Hippocampal formation (tissue), 2 donors: ENCODE measurements at regions not wholly inside any gene's neighbourhood (a gene's known extent, or its start where the extent isn't known, plus 50 kb on each side); places are given as distances from the start of the nearest gene placed in this dataset.

Source experiments
- DNase-seq, 2 donors: peaks; one replicate each; lab custom pipeline; 2025; lab: John Stamatoyannopoulos, UW

DNA sequence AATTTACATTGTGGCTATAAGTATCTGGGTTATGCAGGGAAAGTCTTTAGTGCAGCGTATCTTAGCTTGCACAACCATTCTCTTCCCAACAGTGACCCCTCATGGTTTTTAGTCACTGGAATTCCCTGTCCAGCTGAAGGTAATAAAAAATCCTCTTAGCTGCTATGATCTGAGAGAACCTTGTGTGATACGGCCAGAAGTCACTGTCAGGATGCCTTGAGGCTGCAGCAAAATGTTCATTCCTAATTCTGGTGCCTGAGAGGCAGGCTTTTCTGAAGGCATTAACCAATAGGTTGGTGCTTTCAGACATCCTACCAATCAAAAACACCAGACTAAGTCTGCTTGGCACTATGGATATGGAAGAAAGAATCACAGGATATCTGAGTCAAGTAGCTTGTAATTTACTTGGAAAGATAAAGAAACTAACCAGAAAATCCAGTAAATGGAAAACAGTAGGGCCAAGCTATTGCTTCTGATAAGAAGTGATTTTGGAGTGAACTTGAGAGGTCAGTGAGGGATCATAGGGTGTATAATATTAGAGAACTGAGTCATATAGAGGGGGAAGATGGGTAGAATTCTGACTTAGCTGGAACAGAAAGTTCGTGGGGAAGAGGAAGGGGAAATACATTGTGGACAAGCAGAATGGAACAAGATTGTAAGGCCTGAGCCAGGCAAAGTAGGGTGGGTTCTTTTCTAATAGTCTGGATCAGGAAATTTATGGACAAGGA, 89.0 kb upstream of the SLC14A2 start:
- DNase-seq, result no peak

DNA sequence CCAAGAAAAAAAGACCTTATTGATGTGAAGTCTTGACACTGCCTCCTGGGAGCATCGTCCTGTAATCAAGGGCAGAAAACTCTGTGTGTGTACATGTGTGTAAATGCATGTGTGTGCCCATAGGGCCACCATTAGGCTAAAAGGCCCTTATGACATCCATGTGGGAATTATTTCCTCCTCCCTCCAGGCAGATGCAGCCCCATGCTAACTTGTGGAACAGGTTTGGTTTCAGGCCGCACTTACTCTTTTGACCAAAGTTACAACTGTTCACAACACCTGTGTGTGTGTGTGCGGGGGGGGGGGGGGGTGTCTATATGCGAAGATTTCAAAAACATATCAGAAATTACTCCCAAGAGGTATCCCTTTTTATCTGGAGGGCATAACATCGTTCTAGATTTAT, 87.4 kb upstream of the SLC14A2 start:
- no peak for DNase-seq

DNA sequence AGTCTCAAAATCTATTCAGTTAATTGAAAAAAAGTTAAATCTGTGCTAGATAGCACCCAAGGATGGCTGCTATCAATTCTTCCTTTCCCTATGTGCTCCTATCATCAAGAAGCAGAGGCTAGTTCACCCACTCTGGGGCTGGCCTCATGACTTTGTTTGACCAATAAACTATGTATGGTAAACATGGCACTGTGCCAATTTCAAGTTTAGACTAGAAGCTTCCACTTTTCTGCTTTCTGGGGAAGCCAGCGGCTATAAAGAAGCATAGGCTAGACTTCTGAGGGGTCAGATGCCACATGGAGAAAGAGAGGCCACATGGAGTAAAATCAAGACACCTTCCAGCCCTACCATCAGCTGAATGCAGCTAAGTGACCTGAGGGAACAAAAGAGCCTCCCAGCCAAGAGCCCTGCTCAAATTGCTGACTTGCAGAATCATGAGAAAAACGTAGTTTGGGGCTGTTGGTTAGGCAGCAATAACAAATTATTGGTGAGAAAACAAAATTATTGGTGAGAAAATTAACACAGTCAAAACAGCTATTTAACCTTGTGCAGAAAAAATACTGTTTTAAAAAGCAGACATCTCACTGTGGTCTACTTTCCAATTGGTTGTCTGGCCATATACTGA, 86.5 kb upstream of the SLC14A2 start:
- DNase-seq, result no peak

DNA sequence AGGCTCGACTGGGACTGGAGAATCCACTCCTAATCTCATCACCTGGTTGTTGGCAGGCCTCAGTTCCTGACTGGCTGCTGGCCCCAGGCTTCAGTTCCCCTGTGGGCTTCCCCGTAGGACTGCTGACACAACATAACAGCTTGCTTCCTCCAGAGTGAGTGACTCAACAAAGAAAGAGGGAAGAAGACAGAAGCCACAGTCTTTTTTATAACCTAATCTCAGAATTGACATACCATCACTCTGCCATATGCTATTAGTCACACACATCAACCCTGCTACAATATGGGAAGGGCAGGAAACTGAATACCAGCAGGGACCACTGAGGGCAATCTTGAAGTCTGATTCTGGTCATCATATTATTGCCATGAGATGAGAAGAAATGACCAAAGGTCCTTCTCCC, 76.8 kb upstream of the SLC14A2 start:
- no peak for DNase-seq

DNA sequence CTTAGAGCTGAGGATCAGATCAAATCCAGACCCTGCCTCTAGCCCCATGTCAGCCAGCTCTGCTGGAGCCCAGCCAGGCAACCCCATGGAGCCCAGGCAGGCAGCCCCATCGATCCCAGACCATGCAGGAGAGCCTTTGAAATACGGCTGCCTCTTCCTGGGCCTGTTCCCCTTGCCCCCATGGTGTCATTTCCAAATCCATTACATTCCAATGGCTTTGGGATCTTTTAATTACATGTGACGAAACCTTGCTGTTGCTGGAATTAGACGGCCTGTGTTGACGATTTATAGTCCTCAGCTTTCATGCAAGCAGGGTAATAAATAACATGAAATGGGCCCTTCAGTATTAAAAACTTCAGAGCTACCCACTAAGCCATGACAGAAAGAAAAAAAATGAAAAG, 75.8 kb upstream of the SLC14A2 start:
- no peak for DNase-seq

DNA sequence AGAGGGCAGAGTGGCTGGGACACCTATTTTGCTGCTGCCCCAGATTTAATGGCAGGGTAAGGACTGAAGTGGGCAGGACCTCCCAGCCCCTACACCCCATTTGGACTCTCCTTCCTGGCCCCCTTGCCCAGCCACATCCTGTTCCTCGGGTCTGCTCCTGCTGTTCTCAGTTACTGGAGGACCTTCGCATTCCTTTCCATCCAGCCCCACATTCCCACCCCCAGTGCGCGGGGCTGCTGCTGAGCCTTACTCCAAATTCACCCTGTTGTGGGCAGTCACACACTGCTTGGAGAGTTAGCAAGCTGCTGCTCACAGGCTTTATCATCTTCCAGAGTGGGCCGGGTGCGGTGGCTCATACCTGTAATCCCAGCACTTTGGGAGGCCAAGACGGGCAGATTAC, 75.2 kb upstream of the SLC14A2 start:
- no peak for DNase-seq

DNA sequence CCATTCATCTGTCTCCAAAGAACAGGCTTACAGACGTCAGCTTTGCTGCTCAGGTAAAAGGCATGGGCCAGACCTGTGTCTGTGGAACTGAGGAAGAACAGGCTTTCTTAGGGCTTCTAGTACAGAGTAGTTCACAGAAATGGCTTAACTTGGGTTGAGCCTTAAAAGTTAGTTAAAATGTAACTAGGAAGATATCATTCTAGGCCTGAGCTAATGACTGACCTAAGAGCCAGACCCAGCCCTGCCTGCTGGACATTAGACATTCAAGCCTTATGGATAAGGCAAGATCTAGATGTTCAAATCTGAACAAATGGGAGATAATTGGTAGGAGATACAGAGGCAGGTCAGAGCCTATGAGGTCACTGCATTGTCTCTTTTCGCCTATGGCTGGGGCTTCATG, 73.9 kb upstream of the SLC14A2 start:
- DNase-seq, result no peak

DNA sequence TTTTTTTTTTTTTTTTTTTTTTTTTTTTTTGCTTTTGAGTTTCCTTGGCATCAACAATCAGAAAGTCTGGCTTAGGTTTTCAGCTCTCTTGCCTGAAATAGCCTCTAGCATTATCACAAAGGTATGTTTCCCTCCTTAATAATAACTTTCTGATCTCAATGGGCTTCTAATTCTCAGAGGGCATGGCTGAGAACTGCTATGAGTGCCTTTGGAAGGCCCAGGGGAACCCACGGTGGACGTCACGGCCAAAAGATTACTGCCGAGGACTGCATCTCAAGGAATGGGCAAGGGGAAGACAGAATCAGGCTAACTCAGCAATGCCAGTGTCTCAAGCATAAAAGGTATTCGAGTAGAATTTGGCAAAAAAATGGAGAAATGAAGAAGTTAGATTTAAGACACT, 73.2 kb upstream of the SLC14A2 start:
- DNase-seq, result no peak

DNA sequence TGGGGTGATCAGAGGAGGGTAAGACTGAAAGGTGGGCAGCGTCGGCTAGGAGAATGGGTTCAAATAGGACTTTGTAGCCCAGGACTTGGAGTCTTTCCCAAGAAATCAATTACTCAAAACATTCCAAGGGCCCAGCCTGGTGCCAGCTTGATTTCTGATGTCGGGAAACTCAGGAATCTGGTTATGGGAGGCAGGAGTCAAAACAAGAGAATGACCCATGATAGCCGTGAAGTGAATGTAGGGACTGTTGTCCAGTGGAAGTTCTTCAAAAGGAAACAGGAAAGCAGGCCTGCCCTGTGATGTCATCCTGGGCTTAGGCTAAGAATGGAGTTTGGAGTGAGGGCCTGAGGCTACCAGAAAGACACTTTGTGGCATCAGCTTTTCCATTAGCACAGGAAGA, 67.4 kb upstream of the SLC14A2 start:
- no peak for DNase-seq

DNA sequence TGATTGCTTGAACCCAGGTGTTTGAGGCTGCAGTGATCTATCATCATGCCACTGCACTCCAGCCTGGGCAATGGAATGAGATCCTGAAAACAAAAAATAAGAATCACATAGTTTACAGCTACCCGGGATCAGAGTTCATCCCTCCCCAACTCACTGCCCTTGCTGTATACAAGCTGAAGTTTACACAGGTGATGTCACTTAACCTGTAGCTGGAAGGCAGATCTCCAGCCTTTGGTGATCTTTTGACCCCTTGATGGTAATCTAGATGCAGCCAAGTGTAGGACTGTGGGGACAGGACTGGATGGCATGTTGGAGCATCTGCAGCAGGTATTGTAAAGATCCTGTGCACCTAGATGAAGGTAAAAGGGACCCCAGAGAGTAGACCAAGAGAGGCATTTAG, 66.7 kb upstream of the SLC14A2 start:
- DNase-seq, result no peak

DNA sequence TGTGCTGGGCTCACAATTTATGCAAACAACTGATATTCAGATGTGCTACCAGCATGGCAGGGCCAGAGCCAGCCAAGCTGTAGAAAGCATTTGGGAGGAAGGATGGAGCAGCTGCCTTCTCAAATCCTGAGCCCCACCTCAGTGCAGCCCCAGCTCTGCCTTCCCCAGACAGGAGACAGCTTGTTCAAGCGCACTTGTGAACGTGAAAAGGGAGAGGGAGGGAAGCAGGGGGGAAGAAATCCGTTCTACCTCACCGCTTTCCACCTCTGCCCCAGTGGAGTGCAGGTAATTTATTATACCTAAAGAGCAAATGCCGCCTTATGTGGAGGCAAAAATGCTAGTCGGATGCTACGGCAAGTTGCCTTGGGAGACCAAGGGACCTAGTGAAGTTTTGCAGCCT, 66.0 kb upstream of the SLC14A2 start:
- DNase-seq, result no peak

DNA sequence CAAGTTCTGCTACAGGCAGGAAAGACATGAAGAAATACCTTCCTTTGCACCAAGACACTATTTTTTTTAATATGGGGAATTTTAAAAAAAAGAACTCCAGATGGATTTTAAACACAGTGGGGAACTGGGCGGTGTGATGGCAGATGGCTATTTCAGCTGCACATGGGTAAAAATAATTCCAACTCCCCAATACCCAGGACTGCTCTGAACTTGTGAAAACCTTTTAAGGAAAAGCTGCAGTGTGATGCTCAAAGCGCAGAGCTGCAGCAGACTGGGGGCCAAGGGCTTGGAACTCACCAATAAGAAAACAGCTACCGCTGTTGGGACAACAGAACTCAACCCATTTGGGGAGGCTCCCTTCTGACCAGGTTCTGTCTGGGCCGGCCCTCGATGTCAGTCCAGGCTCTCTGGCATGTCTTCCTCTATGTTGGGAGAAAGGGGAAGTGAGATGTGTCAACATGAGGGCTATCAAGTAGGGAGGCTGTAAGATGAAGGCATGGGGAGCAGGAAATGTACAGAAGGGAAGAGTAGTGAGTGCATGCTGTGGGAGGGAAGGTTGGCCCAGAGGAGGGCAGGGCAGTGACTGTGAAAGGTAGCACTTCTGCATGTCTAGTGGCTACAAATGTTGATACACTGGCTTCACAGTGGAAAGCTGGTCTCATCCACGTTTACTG, 64.0 kb upstream of the SLC14A2 start:
- DNase-seq, result no peak

DNA sequence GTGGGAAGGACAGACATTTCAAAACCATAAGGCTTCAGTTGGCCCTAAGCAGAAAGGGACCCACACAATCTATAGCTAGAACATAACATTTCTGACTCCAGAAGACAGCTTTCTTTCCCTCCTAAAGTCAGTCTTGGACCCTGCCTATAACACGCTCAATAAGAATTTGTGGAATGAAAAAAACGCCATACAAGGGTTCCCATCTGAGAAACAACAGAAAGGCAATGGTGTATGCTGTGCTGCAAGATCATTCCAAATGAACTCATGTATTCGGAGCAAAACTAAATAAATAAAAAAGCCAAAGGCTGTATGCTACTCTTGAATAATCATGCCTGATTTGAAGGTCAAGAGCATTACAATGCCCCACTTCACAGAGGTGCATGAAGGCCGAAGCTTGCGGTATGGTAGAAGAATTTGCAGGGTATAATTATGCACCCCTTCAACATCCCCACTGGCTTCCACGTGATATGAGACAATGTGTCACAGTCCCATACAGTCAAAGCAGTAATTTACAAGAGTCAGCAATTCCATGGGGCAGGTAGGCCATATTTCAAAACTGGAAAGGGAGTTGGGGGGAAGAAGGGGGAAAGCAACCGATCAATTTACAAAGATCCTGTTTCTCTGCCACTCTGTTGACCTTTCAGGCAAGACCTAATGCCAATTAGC, 61.4 kb upstream of the SLC14A2 start:
- no peak for DNase-seq

DNA sequence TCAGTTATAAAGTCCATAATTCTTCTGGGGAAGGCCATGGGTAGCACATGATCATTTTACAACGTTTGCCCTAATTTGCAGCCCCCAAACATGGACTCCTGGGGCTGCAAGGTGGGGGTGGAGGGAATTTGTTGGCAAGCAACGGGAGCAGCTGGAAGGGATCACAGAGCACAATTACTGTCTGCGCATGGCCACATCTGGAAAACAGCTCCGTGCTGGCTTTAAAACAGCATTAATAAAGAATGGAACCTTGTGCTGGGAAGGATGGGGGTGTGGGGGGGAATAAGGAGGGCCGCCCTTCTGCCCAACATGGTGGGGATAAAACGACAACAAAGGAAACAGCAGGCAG, 60.9 kb upstream of the SLC14A2 start:
- DNase-seq, result no peak

DNA sequence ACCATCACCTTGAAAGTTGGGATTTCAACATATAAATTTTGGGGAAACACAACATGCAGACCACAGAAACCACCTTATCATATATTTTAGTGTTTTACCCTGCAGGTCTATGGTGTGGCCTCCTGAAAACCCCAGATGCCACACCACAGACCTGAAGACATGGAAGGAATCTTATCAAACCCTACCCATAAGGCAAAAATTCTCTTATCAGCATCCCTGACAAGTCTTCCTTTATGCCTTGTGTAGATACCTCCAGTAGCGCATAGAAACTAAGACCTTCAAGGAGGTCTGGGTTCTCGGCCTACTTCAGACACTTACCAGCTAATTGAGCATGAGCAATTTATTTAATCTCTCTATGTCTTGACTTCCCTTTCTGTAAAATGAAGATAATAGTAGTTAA, 59.1 kb upstream of the SLC14A2 start:
- DNase-seq, result no peak

DNA sequence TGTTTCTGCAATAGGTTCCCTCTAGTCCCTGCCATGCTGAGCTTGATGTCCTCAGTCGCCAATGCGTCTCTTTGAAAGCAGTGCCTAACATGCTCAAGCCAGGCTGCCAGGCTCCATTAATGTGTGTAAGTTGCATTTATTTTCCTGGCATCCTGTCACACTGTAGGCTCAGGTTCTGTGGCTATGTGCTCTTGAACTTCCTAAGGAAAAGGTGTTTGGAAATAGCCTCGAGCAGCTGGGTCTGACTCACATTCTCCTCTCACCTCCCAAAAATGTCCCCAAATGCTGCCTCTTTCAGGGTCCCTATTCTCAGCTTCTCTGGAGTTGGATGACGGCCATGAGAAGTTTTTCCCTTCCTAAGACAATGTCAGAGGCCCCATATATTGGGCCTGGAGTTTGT, 58.0 kb upstream of the SLC14A2 start:
- no peak for DNase-seq

DNA sequence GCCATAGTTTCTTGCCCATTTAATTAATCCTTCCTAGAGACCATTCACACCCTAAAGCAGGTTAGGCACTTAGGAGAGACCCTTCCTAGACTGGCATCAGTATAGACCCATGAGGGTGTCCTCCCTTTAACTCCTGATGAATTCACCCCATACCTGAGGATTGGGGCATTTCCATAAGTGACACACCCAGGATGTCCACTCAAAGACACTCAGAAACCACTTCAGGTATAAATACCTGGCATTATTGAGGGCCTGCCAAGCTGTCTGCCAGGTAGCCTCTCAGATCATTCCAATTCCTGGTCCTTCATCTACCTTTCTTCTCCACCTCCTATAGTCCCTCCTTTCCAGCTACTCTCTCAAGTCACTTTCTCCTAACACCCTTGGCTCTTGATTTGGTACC, 57.5 kb upstream of the SLC14A2 start:
- DNase-seq, result no peak

DNA sequence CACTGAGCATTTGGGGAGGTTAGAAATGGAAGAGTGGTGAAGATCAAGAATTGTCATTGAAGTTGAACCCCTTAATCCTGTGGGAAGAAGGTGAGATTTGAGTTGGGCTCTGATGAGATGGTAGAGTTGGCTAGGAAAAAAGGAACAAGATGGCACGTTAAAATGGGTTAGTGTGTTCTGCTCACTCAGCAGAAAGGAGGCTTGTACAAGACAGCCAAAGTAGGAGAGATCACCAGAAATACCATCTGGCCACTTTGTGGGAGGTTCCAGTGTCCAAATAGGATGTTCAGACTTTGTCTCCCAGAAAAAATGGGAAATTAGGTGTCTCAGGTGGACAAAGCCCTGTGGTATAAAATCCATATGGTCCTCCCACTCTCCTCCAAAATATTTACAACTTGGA, 56.0 kb upstream of the SLC14A2 start:
- no peak for DNase-seq

DNA sequence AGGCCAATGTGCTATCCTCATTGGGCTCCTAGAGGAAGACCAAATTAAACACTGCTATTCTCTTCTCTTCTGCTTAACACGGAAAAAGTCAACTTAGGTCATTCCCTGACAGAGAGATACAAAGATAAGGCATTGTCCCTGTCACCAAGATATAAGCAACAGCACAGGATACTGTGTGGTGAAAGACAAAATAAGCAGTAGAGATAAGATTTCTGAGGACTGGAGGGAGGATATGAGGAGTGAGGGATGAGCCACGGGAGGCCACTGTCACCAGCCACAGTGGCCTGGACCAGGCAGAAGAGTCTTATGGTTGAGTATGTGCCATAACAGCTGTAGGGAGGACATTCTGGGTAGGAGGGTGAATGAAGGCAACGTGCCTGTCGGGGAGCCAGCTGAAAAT, 54.4 kb upstream of the SLC14A2 start:
- no peak for DNase-seq

DNA sequence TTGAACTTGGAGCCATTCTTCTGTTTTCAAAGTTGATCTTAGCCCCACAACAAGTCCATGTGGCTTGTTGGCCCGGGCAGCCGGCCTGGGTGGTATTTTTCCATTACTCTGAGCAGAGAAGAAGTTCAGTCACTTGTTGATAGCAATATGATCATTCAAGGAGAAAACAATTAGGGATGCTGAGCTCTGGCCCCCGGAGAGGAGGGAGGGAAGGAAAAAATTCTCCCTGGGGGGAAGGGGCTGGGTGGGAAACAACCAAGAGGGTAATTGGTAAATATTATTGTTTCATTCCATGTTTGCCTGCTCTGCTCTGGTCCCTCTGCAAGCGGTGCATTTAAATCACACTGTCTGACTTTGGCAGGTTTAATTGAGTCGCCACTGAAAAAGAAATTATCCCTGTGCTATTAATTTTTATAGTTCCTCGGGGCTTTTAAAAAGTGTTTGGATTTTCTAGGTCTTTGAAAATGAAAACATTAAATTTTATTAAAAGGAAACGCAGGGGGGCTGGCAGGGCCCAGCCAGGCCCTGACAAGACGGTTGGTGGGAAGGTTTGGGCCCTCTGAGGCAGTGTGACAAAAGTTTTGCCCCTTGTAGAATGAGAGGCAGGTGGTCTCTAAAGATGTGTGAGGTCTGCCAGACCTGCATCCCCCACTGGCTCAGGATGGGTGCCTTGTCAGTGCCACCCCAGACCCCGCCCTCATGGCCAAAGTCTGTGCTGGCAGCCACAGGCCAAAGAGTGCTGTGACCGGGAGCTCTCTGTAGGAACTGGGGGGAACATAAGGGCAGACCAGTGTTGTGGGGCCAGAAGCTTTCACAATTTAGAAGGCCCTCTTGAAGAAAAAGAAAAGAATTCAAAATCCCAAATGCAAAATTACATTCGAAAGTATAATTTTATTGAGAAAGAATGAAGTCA, 52.5 kb upstream of the SLC14A2 start:
- no peak for DNase-seq

DNA sequence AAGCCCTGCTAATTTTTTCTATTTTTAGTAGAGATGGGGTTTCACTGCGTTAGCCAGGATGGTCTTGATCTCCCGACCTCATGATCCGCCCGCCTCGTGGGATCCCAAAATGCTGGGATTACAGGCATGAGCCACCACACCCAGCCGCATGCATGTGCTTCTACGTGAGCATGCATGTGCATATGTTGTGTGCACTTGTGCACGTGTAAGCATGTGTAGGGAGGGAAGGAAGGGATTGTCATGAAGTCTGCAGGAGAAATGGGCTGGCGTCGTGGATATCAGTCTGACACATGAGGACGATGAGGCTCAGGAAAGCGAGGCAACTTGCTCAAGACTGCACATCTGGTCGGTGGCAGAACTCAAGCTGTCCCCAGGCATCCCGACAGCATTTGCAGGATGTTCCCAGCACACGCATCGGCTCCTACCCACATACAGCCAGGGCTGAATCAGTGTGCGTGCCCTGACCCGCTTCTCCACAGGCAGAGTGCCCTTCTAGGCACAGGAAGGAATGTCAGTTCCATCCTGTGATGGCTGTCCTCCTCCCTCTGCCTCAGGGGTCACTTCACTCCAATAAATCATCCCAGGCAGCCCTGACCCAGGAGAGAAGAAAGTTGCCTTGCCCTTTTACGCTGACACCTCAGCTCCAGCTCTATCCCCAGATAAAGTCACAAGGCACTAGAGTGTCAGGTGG, 49.9 kb upstream of the SLC14A2 start:
- DNase-seq, result no peak
